AG04450 (cell line): ENCODE measurements at regions not wholly inside any gene's neighbourhood (a gene's known extent, or its start where the extent isn't known, plus 50 kb on each side); places are given as distances from the start of the nearest gene placed in this dataset.

Source experiments
- CTCF ChIA-PET: fragments of 300-600, 350-600 bp; formaldehyde crosslinking; extraction: SDS; loops from one replicate; lab custom pipeline; 2022; ENCODE audit warnings: antibody characterized with exemption, inconsistent platforms; lab: Charles Lee
- POLR2A ChIA-PET: fragments of 350-600 bp; formaldehyde crosslinking; extraction: SDS; loops from one replicate; lab custom pipeline; 2021; ENCODE audit warnings: antibody characterized with exemption, inconsistent platforms; lab: Yijun Ruan, JAX
- DNase-seq: peaks from one replicate; pipeline ENCODE4 v3.0.0-alpha.2; 2011; ENCODE audit warnings: low read depth, low spot score
- H3K27ac ChIP-seq: one replicate; pipeline ENCODE4 v1.5.1; 2012; ENCODE audit warnings: low read depth, low read length, control low read depth
- H3K27me3 ChIP-seq: one replicate; pipeline ENCODE4 v1.6.0; 2012; ENCODE audit warnings: low read length; ENCODE audit not compliant: control insufficient read depth, insufficient read depth
- H3K4me3 ChIP-seq: 2 replicates; pipeline ENCODE4 v1.5.1; 2011; ENCODE audit warnings: mild to moderate bottlenecking, low read depth, low read length, control low read depth
- H3K9me3 ChIP-seq: 2 replicates; pipeline ENCODE4 v1.5.1; 2012; ENCODE audit warnings: low read length; ENCODE audit not compliant: control insufficient read depth, insufficient read depth
- TF ChIP-seq, protein P1 (sequence below): IDR thresholded peaks from 2 replicates; pipeline ENCODE4 v1.5.1; 2011; ENCODE audit warnings: low read depth, low read length, control low read depth, inconsistent platforms

GRCh38 chr15:60265057-60265456, 132.7 kb downstream of the ANXA2 start:
- CTCF ChIA-PET, result no interaction called here
- Histone ChIP-seq H3K27me3 (no peaks in the 10 kb centered on the region), H3K27ac (no peak overlapping the region), H3K9me3 (no peaks in the 10 kb centered on the region), H3K4me3 (no peak overlapping the region)
- DNase-seq, result no peak
- POLR2A ChIA-PET, result no interaction called here
- TF ChIP-seq, protein P1, sequence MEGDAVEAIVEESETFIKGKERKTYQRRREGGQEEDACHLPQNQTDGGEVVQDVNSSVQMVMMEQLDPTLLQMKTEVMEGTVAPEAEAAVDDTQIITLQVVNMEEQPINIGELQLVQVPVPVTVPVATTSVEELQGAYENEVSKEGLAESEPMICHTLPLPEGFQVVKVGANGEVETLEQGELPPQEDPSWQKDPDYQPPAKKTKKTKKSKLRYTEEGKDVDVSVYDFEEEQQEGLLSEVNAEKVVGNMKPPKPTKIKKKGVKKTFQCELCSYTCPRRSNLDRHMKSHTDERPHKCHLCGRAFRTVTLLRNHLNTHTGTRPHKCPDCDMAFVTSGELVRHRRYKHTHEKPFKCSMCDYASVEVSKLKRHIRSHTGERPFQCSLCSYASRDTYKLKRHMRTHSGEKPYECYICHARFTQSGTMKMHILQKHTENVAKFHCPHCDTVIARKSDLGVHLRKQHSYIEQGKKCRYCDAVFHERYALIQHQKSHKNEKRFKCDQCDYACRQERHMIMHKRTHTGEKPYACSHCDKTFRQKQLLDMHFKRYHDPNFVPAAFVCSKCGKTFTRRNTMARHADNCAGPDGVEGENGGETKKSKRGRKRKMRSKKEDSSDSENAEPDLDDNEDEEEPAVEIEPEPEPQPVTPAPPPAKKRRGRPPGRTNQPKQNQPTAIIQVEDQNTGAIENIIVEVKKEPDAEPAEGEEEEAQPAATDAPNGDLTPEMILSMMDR, result no peak

DNA sequence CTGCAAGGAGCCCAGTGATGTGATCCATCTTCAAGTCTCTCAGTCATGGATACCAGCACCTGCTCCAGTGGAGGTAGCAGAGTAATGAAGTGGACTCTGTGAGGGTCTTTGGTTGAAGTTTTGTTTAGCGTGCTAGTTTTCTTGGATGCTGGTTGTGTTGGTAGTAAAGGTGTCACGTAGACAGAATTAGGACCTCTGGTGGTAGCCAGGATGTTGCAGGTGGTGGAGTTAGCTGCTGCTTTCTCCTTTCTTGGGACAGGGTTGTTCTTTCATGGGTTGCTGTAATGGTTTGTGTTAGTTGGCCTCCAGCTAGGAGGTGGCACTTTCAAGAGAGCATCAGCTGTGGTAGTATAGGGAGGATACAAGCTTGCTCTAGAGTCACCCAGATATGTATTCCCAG, 125.2 kb downstream of the ANXA2 start:
- ChIA-PET CTCF (no interaction called here), POLR2A (no interaction called here)
- H3K4me3 ChIP-seq, result no peak overlapping the region
- no peaks in the 10 kb centered on the region for H3K9me3 ChIP-seq
- no peaks in the 10 kb centered on the region for H3K27me3 ChIP-seq
- H3K27ac ChIP-seq, result no peak overlapping the region
- DNase-seq, result no peak
- TF ChIP-seq, protein P1, result no peak

DNA sequence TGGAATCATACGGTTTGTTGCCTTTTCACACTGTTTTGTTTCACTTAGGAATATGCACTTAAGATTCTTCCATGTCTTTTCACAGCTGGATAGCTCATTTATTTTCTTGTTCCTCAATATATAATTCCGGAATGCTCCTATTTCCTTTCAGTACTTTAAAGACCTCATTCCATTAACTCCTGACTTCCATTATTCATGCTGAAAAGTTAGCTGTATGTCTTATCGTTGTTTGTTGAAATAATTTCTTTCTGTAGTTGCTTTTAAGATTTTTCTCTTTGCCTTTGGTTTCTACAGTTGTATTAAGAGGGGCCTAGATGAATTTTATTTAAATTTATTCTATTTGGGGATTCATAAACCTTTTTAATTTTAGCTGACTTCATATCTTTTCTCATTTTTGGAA, 122.2 kb downstream of the ANXA2 start:
- Histone ChIP-seq H3K9me3 (no peaks in the 10 kb centered on the region), H3K4me3 (no peak overlapping the region), H3K27me3 (no peaks in the 10 kb centered on the region), H3K27ac (no peak overlapping the region)
- ChIA-PET CTCF (no interaction called here), POLR2A (no interaction called here)
- TF ChIP-seq, protein P1, result no peak
- DNase-seq, result no peak

DNA sequence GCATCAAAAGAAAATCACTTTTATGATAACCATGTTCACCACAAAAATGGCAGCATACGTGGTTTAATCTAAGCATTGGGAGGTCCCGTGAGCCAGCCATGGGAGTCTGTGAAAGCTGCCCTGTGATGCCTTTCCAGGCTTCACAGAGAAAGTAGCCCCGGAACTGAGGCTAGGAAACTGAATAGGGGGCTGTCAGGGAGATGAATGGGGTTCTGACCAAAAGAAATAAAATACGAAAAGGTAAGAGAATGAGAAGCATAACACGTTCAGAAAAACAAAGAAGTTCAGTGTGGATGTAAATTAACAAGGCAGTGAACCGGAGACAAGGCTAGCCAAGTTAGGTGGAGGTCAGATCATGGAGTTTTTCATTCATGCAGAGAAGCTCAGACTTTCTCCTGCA, 118.9 kb downstream of the ANXA2 start:
- POLR2A ChIA-PET, result no interaction called here
- TF ChIP-seq, protein P1, result no peak
- no peak for DNase-seq
- Histone ChIP-seq H3K27ac (no peak overlapping the region), H3K9me3 (no peaks in the 10 kb centered on the region), H3K27me3 (peaks cover 3% of the 10 kb centered on the region), H3K4me3 (no peak overlapping the region)
- CTCF ChIA-PET, result no interaction called here

- Histone ChIP-seq H3K4me3 (no peak overlapping the region), H3K27ac (no peak overlapping the region), H3K9me3 (no peaks in the 10 kb centered on the region), H3K27me3 (peaks cover 3% of the 10 kb centered on the region)
- DNase-seq, result no peak
- TF ChIP-seq, protein P1, result no peak
- ChIA-PET CTCF (no interaction called here), POLR2A (no interaction called here)
Observed at GRCh38 chr15:60280259-60280658, 117.5 kb downstream of the ANXA2 start.
